NOMO-1 (cell line): ENCODE measurements at regions not wholly inside any gene's neighbourhood (a gene's known extent, or its start where the extent isn't known, plus 50 kb on each side); places are given as distances from the start of the nearest gene placed in this dataset.
"Not testable (repeated sequence)": the region's sequence is repeated elsewhere in the genome, so short reads cannot be mapped to it uniquely, and the experiment has no call there.

Experiments used
- DNase-seq, 2 experiments: peaks; one replicate each; lab custom pipeline; 2025; ENCODE audit not compliant: unreplicated experiment in 2 of 2; lab: John Stamatoyannopoulos, UW

- DNase-seq = not testable (repeated sequence)
Observed at GRCh38 chr2:234168605-234169570, 118.4 kb downstream of the SPP2 start.

GRCh38 chr2:234166531-234166930, 116.0 kb downstream of the SPP2 start:
- no peak for DNase-seq

- no peak for DNase-seq
Observed at GRCh38 chr2:234165421-234165820, 114.9 kb downstream of the SPP2 start.

- no peak for DNase-seq
Observed at GRCh38 chr2:234164493-234165413, 114.3 kb downstream of the SPP2 start.

GRCh38 chr2:234163510-234164045, 113.1 kb downstream of the SPP2 start:
- no peak for DNase-seq

- no peak for DNase-seq
Observed at GRCh38 chr2:234162861-234163260, 112.4 kb downstream of the SPP2 start.

- no peak for DNase-seq
Observed at GRCh38 chr2:234161932-234162331, 111.4 kb downstream of the SPP2 start.

- DNase-seq = no peak
Observed at GRCh38 chr2:234158812-234159211, 108.3 kb downstream of the SPP2 start.

- DNase-seq = no peak
Observed at GRCh38 chr2:234157817-234158588, 107.5 kb downstream of the SPP2 start.

- DNase-seq = no peak
Observed at GRCh38 chr2:234156326-234156725, 105.8 kb downstream of the SPP2 start.

- not testable (repeated sequence) for DNase-seq
Observed at GRCh38 chr2:234152835-234153234, 102.3 kb downstream of the SPP2 start.

GRCh38 chr2:234147335-234147861, 96.9 kb downstream of the SPP2 start:
- DNase-seq = no peak

GRCh38 chr2:234146087-234146826, 95.8 kb downstream of the SPP2 start:
- no peak for DNase-seq

- DNase-seq = no peak
Observed at GRCh38 chr2:234145511-234145910, 95.0 kb downstream of the SPP2 start.

- DNase-seq = no peak
Observed at GRCh38 chr2:234145057-234145456, 94.6 kb downstream of the SPP2 start.

GRCh38 chr2:234143896-234144295, 93.4 kb downstream of the SPP2 start:
- DNase-seq = no peak

GRCh38 chr2:234142530-234142929, 92.0 kb downstream of the SPP2 start:
- DNase-seq = no peak

GRCh38 chr2:234139755-234140154, 89.3 kb downstream of the SPP2 start:
- DNase-seq = no peak

GRCh38 chr2:234138836-234139235, 88.3 kb downstream of the SPP2 start:
- no peak for DNase-seq
